NCI-H345 treated with DMSO at 0.1 percent for 48 hours (cell line): ENCODE measurements at regions not wholly inside any gene's neighbourhood (a gene's known extent, or its start where the extent isn't known, plus 50 kb on each side); places are given as distances from the start of the nearest gene placed in this dataset.
"Not testable (repeated sequence)": the region's sequence is repeated elsewhere in the genome, so short reads cannot be mapped to it uniquely, and the experiment has no call there.

Source experiments
- DNase-seq: peaks from one replicate; lab custom pipeline; 2025; ENCODE audit not compliant: unreplicated experiment; lab: John Stamatoyannopoulos, UW

- no peak for DNase-seq
Observed at GRCh38 chr2:105502625-105503334, 103.9 kb upstream of the FHL2 start.

DNA sequence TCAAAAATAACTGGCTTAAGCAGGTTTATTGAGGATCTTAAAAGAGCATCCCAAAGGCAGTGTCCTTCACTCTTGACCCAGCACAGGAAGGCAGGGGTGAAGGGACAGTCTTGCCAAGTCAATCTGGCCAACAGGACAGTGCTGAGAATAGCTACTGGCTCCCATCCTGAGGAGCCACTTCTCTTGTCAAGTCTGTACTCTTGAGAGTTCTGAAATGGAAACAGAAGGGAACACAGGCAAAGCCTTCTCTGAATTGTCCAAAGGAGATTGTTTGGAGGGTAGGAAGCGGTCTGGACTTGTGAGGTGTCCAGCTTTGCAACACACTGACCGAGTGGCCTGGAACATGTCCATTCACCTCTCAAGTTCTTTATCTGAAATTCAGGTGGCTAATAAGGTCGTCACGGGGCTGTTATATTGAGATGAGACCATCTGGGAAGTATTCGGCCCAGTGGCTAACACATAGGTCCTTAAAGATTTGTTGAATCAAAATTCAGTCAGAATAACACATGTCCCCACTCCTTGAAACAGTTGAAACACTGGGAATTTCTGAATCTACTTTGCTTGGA lies 99.5 kb upstream of the FHL2 start:
- DNase-seq: no peak

DNA sequence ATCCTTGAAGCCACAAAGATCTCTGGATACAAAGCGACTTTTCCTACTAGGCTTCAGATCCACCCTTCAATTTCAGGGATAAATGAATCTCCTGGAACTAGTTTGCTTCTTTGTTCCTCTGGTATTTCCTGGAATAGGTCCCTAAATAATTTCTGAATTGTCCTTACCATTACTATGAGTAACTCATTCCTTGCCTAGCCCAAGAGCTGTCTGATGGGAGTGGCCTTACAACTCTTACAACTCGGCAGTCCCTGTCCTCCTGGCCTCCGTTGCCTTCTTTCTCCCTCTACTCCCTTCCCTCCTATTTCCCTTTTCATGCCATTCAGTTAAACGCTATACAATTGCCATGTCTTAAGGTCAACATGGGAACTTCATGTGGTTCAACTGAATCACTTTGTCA lies 98.2 kb upstream of the FHL2 start:
- DNase-seq: no peak

DNA sequence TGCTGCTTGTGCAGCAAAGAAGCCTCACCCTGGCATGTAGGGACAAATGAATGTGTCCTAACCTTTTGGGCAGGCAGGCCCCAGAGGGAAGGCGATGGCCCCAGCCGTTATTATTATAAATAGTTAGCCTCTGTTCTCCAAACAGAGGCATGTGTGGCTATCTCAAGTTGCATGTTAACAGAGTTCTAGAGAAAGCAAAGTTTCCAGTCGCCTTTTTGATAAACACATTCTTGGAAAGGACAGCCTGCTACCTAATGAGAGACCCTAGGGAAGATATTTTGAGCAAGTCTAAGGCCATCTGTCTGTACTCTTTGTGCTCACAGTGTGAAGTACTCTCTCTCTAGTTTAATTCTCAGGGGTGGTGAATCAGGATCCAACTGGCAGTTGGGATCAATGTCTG lies 97.4 kb upstream of the FHL2 start:
- no peak for DNase-seq

DNA sequence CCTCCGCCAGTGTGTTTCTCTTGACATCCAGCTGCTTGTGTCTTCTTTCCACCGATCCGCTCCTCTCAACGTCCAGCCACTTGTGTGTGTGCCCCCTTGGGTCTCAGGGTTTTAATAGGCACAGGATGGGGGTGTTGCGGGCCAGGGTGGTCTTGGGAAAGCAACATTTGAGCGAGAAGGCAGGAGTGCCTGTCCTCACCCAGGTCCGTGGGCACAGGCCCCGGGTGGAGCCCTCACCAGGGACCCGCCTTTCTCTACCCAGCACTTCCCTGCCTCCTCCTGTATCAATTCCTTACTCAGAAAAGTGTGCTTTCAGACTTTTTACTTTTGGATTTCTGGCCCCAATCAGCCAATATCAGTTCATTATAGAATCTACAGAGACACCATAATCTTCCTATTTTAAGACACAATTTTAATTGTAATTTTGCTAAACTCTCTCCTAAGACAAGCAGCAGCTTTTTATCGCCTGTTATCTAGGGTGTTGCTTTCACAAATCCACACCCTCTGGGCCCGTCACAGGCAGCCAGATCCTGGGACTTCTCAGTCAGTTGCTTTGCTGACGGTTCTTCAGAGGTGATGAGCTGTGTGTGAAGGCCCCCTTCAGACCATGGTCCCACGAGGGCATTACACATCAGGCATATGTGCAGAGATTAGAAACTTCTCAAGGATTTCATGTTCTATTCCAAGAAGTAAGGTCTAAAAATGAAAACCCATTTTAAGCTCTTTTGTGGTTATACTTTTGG lies 96.0 kb upstream of the FHL2 start:
- DNase-seq: no peak

DNA sequence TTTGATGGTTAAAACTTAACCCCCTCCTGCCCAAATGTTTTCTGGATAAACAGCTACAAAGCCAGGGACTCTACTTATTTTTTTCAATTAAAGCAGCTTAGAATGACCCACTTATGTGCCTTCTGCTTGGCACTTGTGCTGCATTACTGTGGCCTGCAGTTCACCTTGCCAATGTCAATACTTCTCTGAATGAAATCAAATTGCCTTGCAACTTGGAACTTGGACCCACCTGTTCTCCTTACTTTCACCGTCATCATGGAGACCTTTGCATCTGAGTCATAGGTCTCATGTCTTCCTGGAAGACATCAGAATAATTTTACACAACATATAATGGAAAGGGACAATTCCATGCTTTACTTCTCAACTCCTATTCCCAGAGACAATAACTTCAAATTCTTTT lies 92.1 kb upstream of the FHL2 start:
- no peak for DNase-seq

DNA sequence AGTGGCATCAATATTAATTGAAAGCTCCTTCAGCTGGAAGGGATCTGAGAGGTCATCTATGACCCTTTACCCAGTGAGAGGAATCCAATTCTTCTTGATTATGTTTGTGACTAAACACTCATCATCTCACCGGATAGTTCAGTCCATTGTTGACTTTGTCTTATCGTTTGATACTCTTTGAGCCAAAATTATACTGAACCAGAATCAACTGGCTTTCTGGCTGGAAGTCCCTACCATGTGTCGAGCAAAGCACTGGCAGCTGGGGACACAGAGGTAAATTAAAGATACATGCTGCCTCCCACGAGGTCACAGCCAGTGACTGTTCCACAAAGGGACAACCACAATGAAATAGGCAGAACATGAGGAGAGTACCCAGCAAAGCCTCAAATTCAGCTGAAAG lies 91.4 kb upstream of the FHL2 start:
- DNase-seq: no peak

DNA sequence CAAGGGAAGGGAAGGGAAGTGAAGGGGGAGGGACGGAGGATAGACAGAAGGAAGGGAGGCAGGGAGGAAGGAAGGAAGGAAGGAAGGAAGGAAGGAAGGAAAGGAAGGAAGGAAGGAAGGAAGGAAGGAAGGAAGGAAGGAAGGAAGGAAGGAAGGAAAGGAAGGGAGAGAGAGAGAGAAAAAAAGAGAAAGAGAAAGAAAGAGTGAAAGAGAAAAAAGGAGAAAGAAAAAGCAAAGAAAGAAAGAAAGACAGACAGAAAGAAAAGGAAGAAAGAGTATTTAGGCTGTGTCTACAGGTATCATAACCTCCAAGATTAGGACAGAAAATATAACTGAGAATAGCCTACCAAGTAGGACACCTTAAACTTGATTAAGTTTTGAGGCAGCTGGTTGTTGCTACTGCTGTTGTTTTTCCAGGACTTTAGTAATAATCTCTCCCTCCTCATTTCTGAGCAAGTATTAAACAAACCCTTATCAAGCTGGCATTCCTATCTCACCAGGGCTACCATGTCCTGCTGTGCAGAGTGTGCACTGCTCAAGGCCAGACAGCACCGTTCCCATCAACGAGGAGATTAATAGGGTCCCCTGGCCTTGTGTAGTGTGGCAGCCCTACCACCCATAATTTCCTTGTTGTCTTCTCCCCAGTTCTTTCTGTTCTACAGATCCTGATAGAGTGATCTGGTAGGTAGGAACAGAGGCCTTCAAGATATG lies 90.5 kb upstream of the FHL2 start:
- DNase-seq: no peak

DNA sequence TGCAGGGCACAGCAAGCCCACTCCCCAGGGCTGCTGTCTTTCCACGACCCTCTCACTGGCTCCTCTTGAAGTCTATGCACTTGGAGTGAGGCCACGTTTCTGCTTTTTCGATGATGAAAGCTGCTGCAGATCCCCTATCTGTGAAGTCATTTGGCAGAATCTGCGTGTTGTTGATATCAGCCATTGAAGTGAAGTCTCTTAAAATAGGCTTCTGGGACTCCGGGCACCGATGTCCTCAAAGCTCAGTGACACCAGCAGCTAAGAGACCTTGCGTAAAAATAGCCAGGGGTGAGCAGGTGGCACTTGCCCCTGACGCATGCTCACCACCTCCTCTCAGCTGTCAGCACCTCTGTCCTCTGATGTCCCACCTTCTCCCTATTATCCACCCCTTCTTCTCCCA lies 89.4 kb upstream of the FHL2 start:
- no peak for DNase-seq

DNA sequence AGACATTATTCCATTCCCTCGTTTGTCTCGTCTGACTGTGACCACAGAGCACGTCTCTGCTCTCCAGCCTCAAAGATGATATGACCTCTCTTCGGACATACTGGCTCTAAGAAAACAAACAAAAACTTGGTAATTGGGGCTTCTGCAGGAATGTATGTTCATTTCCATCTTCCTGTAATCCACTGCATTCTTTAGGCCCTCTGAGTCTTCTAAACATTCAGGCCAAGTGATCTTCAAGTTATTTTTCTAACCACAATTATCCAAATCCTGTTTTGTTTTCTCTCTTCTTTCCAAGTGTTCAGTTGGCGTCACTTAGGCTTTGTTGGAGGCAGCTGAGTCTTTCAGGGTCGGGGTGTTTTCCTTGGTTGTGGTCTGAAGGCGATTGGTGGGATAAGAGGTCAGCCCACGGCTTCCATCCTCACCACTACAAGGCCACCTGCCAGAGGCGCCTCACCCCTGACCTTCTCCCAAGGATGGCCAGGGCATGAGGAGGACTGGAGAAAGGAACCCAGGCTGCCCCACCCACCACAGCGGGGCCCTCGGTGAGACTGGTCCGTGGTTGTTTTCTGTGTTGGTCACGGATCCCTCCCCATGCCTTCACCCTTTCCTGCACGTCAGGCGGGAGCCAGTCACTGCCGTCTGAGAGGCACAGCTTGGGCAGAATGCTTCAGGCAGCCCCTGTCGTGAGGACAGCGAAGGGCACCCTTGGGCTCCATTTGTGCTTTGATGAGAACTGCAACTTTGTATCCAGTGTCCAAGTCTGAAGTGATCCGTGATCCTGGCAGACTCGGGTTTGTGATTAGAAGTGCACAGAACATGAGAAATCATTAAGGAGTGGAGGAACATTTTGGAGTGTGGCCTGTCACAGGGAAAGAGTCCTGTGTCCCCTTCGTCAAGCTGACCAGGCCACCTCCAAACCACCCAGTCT lies 88.6 kb upstream of the FHL2 start:
- DNase-seq: no peak

GRCh38 chr2:105486762-105487141 lies 87.9 kb upstream of the FHL2 start:
- no peak for DNase-seq

- DNase-seq: no peak
Observed at GRCh38 chr2:105478670-105479069, 79.8 kb upstream of the FHL2 start.

- not testable (repeated sequence) for DNase-seq
Observed at GRCh38 chr2:105477050-105477620, 78.3 kb upstream of the FHL2 start.

DNA sequence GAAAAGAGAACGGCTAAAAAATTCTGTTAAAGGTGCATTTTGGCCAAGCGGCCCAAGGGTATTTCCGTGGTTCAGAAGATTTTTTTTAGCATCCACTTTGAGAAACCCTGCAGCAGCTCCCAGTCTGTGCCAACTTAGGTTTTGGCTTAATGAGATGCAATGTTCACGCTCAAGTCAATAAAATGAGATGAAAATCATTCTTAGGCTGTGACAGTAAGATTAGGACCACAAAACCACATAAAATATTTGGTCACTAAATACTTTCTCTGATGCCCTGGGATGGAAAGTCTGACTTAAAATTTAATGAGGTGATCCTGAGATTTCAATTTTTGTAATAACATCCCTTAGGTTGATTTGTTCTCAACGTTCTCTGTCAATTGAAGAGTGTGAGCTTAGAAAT lies 74.2 kb upstream of the FHL2 start:
- DNase-seq: no peak

DNA sequence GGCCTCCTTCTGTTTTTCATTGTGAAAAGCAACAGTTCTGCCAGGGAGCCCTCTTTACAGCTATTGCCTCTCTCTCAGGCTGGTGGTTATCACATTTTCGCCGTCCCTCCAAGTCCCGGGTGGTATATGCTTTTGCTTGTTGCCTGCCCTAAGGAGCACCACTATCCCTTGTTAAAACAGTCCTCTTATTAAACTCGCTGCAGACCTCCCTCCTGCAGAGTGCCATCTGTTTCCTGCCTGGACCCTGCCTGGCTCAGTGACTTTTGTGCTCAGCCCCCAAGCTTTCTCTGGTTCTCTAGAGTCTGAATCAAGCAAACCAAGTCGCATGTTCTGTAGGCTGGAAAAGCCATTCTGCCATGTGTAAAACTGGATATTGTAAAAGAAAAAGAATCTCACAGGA lies 72.1 kb upstream of the FHL2 start:
- DNase-seq: no peak

- DNase-seq: no peak
Observed at GRCh38 chr2:105469781-105470180, 70.9 kb upstream of the FHL2 start.

DNA sequence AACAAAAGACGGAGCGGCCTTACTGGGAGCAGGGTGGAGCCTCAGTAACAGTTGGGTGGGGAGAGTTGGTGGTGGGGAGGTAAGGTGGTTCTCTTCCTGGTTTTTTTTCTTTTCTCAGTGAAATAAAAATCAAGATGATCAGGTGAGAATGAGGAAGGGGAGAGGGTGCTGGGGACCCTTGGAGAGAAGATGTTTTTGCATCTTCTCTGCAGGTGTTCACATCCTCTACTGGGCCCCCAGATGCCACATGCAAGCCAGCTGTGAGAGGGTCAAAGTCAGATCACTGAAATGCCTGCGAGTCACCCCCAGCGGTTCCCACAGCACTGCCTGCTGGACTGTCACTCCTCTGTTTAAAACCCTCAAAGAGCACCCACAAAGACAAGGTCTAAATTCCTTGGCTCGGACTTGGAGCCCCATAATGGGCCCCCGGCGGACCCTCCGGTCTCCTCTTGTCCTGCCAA lies 69.8 kb upstream of the FHL2 start:
- no peak for DNase-seq

GRCh38 chr2:105464325-105464724 lies 65.5 kb upstream of the FHL2 start:
- no peak for DNase-seq

DNA sequence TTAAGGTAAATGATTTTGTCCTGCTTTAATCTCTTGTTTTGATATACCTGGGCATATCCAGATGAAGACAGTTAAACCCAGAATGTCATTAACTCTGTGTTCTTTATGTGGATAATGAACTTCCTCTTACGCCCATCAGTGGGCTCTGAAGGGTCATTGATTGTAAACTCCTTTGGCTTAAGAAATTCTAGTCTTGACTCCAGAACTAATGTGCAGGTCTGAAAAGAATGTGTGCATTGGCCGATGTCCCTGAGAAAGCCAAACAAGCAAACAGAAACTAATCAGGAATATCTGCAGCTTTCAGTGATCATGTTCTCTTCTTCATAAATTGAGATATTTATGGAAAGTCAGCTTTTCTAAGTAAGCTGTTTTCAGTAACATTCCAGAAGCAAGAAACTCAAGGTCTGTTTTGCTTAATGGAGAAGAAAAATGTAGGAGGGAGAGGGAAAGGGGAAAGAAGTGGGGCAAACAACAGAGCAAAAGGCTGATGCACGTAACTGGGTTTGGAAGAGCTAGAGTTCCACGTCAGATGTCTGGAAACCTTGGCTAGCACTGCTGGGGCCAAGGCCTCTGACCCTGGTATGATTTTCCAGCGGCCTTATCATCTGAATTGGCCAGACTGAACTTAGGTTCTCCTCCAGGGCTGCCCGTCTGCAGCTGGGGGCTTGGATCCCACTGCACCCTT lies 61.3 kb upstream of the FHL2 start:
- no peak for DNase-seq

DNA sequence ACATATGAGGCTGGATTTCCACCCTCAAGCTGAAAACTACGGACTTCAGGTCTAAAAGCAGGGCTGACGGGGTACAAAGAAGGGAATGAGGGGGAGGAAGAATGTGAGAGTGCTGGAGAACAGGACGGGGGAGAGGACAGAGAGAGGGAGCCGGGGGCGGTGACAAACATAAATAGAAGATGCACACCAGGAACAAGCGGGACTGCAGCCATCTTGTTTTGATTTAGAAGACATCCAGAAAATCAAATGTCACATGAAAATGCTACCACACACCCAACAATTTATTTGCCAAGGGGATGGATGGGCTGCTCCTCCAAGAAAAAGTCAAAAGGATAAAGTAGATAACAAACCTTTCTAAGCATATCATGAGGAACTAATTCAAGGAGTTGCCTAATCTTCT lies 59.2 kb upstream of the FHL2 start:
- no peak for DNase-seq
